ENCODE measurements at regions not wholly inside any gene's neighbourhood (a gene's known extent, or its start where the extent isn't known, plus 50 kb on each side); places are given as distances from the start of the nearest gene placed in this dataset.

- TF ChIP-seq CTCF (IDR thresholded peaks at IDR 0.05; ENCODE audit: unreplicated experiment): no peak
- Mint-ChIP-seq H3K36me3 (ENCODE audit: insufficient read depth, unreplicated experiment) (no peaks in the 10 kb centered on the region), H3K9me3 (ENCODE audit: low read depth, unreplicated experiment) (no peaks in the 10 kb centered on the region), H3K27ac (ENCODE audit: unreplicated experiment) (no peak overlapping the region), H3K4me3 (ENCODE audit: low read depth, unreplicated experiment) (no peak overlapping the region), H3K4me1 (ENCODE audit: low read depth, unreplicated experiment) (no peaks in the 10 kb centered on the region), H3K27me3 (ENCODE audit: unreplicated experiment) (peaks cover 93% of the 10 kb centered on the region)
- intact Hi-C loops (cut with micrococcal nuclease; ENCODE audit: unreplicated experiment): no loop called here
- DNase-seq: no peak
- no TSS peak for BruUV-seq (replicated peaks)
- CTCF ChIA-PET: no interaction called here
These were observed 102.0 kb upstream of the ADAMTS18 start for GRCh38 chr16:77536809-77537208.

GRCh38 chr16:77539421-77540034, 104.7 kb upstream of the ADAMTS18 start:
- Mint-ChIP-seq H3K27me3 (ENCODE audit: unreplicated experiment) (peaks cover 99% of the 10 kb centered on the region), H3K27ac (ENCODE audit: unreplicated experiment) (no peak overlapping the region), H3K4me1 (ENCODE audit: low read depth, unreplicated experiment) (no peaks in the 10 kb centered on the region), H3K4me3 (ENCODE audit: low read depth, unreplicated experiment) (no peak overlapping the region), H3K9me3 (ENCODE audit: low read depth, unreplicated experiment) (no peaks in the 10 kb centered on the region), H3K36me3 (ENCODE audit: insufficient read depth, unreplicated experiment) (no peaks in the 10 kb centered on the region)
- intact Hi-C loops (cut with micrococcal nuclease; ENCODE audit: unreplicated experiment): no loop called here
- CTCF ChIA-PET: interaction anchor here (0.5 kb wide), 1 partner anchor 10 kb away, joined by 6 read pairs; no protein-coding TSS in a partner anchor
- TF ChIP-seq CTCF (IDR thresholded peaks at IDR 0.05; ENCODE audit: unreplicated experiment): no peak
- BruUV-seq (replicated peaks): no TSS peak
- no peak for DNase-seq

DNA sequence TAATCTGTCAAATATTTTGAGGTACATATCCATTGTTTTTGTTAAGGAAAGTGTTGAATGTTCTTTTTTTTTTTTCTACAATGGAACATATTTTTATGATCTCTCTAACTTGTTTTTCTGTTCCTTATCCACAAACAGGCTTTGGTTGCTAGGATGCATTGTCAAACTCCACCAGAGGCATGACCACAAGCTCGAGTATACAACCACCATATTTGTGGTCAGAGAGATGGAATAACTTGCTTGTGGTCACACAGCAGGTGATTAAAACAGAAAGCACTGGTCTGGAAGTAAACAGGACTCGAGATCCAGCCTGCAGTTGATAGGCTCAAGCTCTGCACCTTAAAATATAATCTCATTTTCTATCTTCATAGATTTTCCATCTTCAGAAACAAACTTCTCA, 105.8 kb upstream of the ADAMTS18 start:
- H3K4me1 Mint-ChIP-seq (ENCODE audit: low read depth, unreplicated experiment): no peaks in the 10 kb centered on the region
- no TSS peak for BruUV-seq (replicated peaks)
- H3K27me3 Mint-ChIP-seq (ENCODE audit: unreplicated experiment): peaks cover 95% of the 10 kb centered on the region
- intact Hi-C loops (cut with micrococcal nuclease; ENCODE audit: unreplicated experiment): no loop called here
- no peaks in the 10 kb centered on the region for H3K36me3 Mint-ChIP-seq (ENCODE audit: insufficient read depth, unreplicated experiment)
- CTCF ChIA-PET: no interaction called here
- no peak for DNase-seq
- no peaks in the 10 kb centered on the region for H3K9me3 Mint-ChIP-seq (ENCODE audit: low read depth, unreplicated experiment)
- no peak overlapping the region for H3K4me3 Mint-ChIP-seq (ENCODE audit: low read depth, unreplicated experiment)
- no peak overlapping the region for H3K27ac Mint-ChIP-seq (ENCODE audit: unreplicated experiment)
- TF ChIP-seq CTCF (IDR thresholded peaks at IDR 0.05; ENCODE audit: unreplicated experiment): no peak

DNA sequence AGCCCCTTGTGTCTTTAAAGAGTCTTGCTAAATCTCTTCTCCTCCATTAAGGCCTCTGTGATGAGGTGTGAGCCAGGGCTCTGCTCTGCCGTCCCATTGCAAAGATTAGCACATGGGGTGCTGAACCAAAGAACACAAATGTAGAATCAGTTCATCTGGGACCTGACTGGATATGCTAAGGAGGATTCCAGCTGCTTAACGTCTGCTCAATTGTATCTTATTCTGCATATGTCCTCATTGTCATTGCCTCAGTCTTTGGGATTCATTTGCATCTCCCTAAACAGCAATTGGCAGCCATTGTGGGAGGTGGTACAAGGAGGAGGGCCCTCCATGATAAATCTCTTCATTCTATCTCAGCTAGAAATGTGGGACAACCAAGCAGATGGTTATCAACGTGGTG, 106.3 kb upstream of the ADAMTS18 start:
- intact Hi-C loops (cut with micrococcal nuclease; ENCODE audit: unreplicated experiment): no loop called here
- H3K9me3 Mint-ChIP-seq (ENCODE audit: low read depth, unreplicated experiment): no peaks in the 10 kb centered on the region
- H3K4me3 Mint-ChIP-seq (ENCODE audit: low read depth, unreplicated experiment): no peak overlapping the region
- CTCF ChIA-PET: interaction anchor here (0.6 kb wide), 1 partner anchor 316 kb away, joined by 5 read pairs; no protein-coding TSS in a partner anchor
- BruUV-seq (replicated peaks): no TSS peak
- TF ChIP-seq CTCF (IDR thresholded peaks at IDR 0.05; ENCODE audit: unreplicated experiment): no peak
- H3K36me3 Mint-ChIP-seq (ENCODE audit: insufficient read depth, unreplicated experiment): no peaks in the 10 kb centered on the region
- H3K4me1 Mint-ChIP-seq (ENCODE audit: low read depth, unreplicated experiment): no peaks in the 10 kb centered on the region
- no peak for DNase-seq
- peaks cover 95% of the 10 kb centered on the region for H3K27me3 Mint-ChIP-seq (ENCODE audit: unreplicated experiment)
- H3K27ac Mint-ChIP-seq (ENCODE audit: unreplicated experiment): no peak overlapping the region
